Skeletal muscle satellite cell (primary cell): ENCODE measurements at regions not wholly inside any gene's neighbourhood (a gene's known extent, or its start where the extent isn't known, plus 50 kb on each side); places are given as distances from the start of the nearest gene placed in this dataset.

Experiments used
- H3K27me3 ChIP-seq: 2 replicates; pipeline ENCODE4 v1.7.0; 2013; ENCODE audit warnings: low read length; ENCODE audit not compliant: control insufficient read depth, insufficient read depth
- H3K36me3 ChIP-seq: 2 replicates; pipeline ENCODE4 v1.7.0; 2013; ENCODE audit warnings: mild to moderate bottlenecking, control low read depth, low read length; ENCODE audit not compliant: insufficient read depth
- H3K4me1 ChIP-seq: 2 replicates; pipeline ENCODE4 v1.7.0; 2013; ENCODE audit warnings: low read length; ENCODE audit not compliant: control insufficient read depth, insufficient read depth
- H3K4me2 ChIP-seq: 2 replicates; pipeline ENCODE4 v1.7.0; 2013; ENCODE audit warnings: mild to moderate bottlenecking, low read length
- H3K4me3 ChIP-seq: 2 replicates; pipeline ENCODE4 v1.7.0; 2013; ENCODE audit warnings: low read length
- H3K9ac ChIP-seq: 2 replicates; pipeline ENCODE4 v1.7.0; 2013; ENCODE audit warnings: mild to moderate bottlenecking, low read depth, low read length, moderate library complexity
- H3K9me3 ChIP-seq: replicated peaks from 2 replicates; pipeline ENCODE4 v1.7.0; 2013; ENCODE audit warnings: mild to moderate bottlenecking, control low read depth, low read length

GRCh38 chr10:106499448-106499847 is 665.1 kb downstream of the SORCS1 start:
- Histone ChIP-seq H3K36me3 (no peaks in the 10 kb centered on the region), H3K4me1 (no peaks in the 10 kb centered on the region), H3K4me3 (no peak overlapping the region), H3K4me2 (no peak overlapping the region), H3K9ac (no peak overlapping the region), H3K27me3 (no peaks in the 10 kb centered on the region), H3K9me3 (no peaks in the 10 kb centered on the region)

GRCh38 chr10:106498675-106499074 is 665.8 kb downstream of the SORCS1 start:
- H3K9ac ChIP-seq: no peak overlapping the region
- H3K9me3 ChIP-seq: no peaks in the 10 kb centered on the region
- H3K27me3 ChIP-seq: no peaks in the 10 kb centered on the region
- no peak overlapping the region for H3K4me3 ChIP-seq
- H3K4me2 ChIP-seq: no peak overlapping the region
- no peaks in the 10 kb centered on the region for H3K36me3 ChIP-seq
- no peaks in the 10 kb centered on the region for H3K4me1 ChIP-seq

DNA sequence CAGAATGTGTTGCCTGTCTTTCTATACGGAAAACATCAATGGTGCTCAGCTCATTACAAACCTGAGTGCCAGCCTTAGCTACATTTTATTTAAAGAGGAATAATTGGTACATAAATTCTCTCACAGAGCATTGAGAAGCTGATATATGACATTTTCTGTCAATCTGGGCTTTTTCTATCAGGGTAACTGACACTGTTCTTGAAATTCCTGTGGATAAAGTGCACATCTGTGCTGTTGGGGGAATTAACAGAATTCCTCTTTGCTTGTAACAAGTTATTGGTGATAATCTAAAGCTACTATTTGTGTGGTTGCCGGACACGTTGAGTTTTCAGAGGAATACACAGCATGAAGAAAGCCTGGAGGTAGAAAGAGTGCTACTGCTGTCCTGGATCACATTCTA is 668.6 kb downstream of the SORCS1 start:
- no peaks in the 10 kb centered on the region for H3K36me3 ChIP-seq
- no peak overlapping the region for H3K4me2 ChIP-seq
- no peaks in the 10 kb centered on the region for H3K9me3 ChIP-seq
- H3K4me3 ChIP-seq: no peak overlapping the region
- no peak overlapping the region for H3K9ac ChIP-seq
- no peaks in the 10 kb centered on the region for H3K4me1 ChIP-seq
- no peaks in the 10 kb centered on the region for H3K27me3 ChIP-seq

DNA sequence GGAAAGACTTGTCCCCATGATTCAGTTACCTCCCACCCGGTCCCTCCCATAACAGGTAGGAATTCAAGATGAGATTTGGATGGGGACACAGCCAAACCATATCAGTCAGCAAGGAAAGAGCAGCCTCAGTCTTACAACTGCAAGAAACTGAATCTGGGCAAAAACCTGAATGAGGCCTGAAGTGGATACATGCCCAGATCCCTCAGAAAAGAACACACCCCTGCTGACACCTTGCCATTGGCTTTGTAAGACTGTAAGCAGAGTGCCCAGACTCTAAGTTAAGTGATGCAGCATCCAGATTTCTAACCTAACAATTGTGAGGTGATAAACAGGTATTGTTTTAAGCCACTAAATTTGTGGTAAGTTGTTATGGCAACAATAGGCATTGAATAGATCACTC is 670.8 kb downstream of the SORCS1 start:
- Histone ChIP-seq H3K9me3 (no peaks in the 10 kb centered on the region), H3K4me2 (no peak overlapping the region), H3K4me3 (no peak overlapping the region), H3K27me3 (no peaks in the 10 kb centered on the region), H3K36me3 (no peaks in the 10 kb centered on the region), H3K9ac (no peak overlapping the region), H3K4me1 (no peaks in the 10 kb centered on the region)

DNA sequence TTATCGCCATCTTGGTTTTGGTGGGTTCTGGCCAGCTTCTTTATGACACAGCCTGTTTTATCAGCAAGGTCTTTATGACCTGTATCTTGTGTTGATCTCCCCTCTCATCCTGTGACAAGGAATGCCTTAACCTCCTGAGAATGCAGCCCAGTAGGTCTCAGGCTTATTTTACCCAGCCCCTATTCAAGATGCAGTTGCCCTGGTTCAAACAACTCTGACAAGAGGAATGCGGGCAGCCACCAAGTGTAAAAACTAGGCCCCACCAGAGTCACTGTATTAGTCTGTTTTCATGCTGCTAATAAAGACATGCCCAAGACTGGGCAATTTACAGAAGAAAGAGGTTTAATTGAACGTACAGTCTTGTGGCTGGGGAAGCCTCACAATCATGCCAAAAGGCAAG is 671.3 kb downstream of the SORCS1 start:
- H3K4me3 ChIP-seq: no peak overlapping the region
- no peaks in the 10 kb centered on the region for H3K4me1 ChIP-seq
- H3K9ac ChIP-seq: no peak overlapping the region
- no peaks in the 10 kb centered on the region for H3K36me3 ChIP-seq
- H3K4me2 ChIP-seq: no peak overlapping the region
- no peaks in the 10 kb centered on the region for H3K27me3 ChIP-seq
- H3K9me3 ChIP-seq: no peaks in the 10 kb centered on the region

GRCh38 chr10:106487726-106488125 is 676.8 kb downstream of the SORCS1 start:
- no peak overlapping the region for H3K9ac ChIP-seq
- no peaks in the 10 kb centered on the region for H3K36me3 ChIP-seq
- H3K27me3 ChIP-seq: no peaks in the 10 kb centered on the region
- no peaks in the 10 kb centered on the region for H3K4me1 ChIP-seq
- H3K4me3 ChIP-seq: no peak overlapping the region
- no peaks in the 10 kb centered on the region for H3K9me3 ChIP-seq
- no peak overlapping the region for H3K4me2 ChIP-seq

- Histone ChIP-seq H3K4me3 (no peak overlapping the region), H3K36me3 (no peaks in the 10 kb centered on the region), H3K4me2 (no peak overlapping the region), H3K4me1 (no peaks in the 10 kb centered on the region), H3K27me3 (no peaks in the 10 kb centered on the region), H3K9ac (no peak overlapping the region), H3K9me3 (peaks cover 4% of the 10 kb centered on the region)
These were observed 682.8 kb downstream of the SORCS1 start for GRCh38 chr10:106481598-106482275.

GRCh38 chr10:106479636-106480035 is 684.9 kb downstream of the SORCS1 start:
- Histone ChIP-seq H3K36me3 (no peaks in the 10 kb centered on the region), H3K9me3 (peaks cover 4% of the 10 kb centered on the region)

GRCh38 chr10:106474876-106475275 is 689.6 kb downstream of the SORCS1 start:
- Histone ChIP-seq H3K9me3 (peaks cover under 1% of the 10 kb centered on the region), H3K36me3 (no peaks in the 10 kb centered on the region), H3K9ac (no peak overlapping the region), H3K4me1 (no peaks in the 10 kb centered on the region), H3K4me3 (no peak overlapping the region), H3K27me3 (no peaks in the 10 kb centered on the region), H3K4me2 (no peak overlapping the region)

More at GRCh38 chr10:106479636-106480035, 684.9 kb downstream of the SORCS1 start:
- H3K4me3 ChIP-seq: no peak overlapping the region
- no peaks in the 10 kb centered on the region for H3K27me3 ChIP-seq
- no peaks in the 10 kb centered on the region for H3K4me1 ChIP-seq
- H3K4me2 ChIP-seq: no peak overlapping the region
- no peak overlapping the region for H3K9ac ChIP-seq

DNA sequence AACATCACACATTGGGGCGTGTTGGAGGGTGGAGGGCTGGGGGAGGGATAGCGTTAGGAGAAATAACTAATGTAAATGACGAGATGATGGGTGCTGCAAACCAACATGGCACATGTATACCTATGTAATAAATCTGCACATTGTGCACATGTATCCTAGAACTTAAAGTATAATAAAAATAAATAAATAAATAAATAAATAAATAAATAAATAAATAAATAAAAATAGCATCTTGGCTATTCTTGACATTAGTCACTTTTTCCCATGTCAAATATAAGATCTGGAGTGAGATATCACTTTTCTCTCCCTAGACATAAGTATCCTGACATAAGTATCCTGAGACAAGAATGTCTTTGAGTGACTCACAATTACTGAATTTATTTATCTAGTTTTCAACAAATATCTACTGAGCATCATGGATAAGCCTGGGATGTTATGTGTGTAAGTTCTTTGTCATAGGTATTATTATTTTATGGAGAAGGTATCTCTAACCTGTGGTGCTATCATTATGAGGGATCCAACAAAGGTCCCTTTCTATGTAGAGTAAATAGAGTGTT is 691.3 kb downstream of the SORCS1 start:
- Histone ChIP-seq H3K4me3 (no peak overlapping the region), H3K27me3 (no peaks in the 10 kb centered on the region), H3K36me3 (no peaks in the 10 kb centered on the region), H3K4me2 (no peak overlapping the region), H3K4me1 (no peaks in the 10 kb centered on the region), H3K9me3 (no peaks in the 10 kb centered on the region), H3K9ac (no peak overlapping the region)

DNA sequence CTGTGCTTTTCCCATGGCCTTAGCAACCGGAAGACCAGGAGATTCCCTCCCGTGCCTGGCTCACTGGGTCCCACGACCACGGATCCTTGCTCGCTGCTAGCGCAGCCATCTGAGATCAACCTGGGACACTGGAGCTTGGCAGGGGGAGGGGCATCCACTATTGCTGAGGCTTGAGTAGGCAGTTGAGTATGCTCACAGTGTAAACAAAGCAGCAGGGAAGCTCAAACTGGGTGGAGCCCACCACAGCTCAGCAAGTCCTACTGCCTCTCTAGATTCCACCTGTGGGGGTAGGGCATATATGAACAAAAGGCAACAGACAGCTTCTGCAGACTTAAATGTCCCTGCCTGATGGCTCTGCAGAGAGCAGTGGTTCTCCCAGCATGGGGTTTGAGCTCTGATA is 697.0 kb downstream of the SORCS1 start:
- Histone ChIP-seq H3K36me3 (no peaks in the 10 kb centered on the region), H3K4me1 (no peaks in the 10 kb centered on the region), H3K9me3 (no peaks in the 10 kb centered on the region), H3K27me3 (no peaks in the 10 kb centered on the region), H3K9ac (no peak overlapping the region), H3K4me3 (no peak overlapping the region), H3K4me2 (no peak overlapping the region)

GRCh38 chr10:106457522-106457921 is 707.0 kb downstream of the SORCS1 start:
- H3K4me1 ChIP-seq: no peaks in the 10 kb centered on the region
- no peak overlapping the region for H3K4me2 ChIP-seq
- no peaks in the 10 kb centered on the region for H3K27me3 ChIP-seq
- H3K36me3 ChIP-seq: no peaks in the 10 kb centered on the region
- H3K9me3 ChIP-seq: no peaks in the 10 kb centered on the region
- no peak overlapping the region for H3K9ac ChIP-seq
- H3K4me3 ChIP-seq: no peak overlapping the region
